CD4-positive, alpha-beta T cell treated with Interleukin-21 for 1 hour (primary cell): ENCODE measurements at regions not wholly inside any gene's neighbourhood (a gene's known extent, or its start where the extent isn't known, plus 50 kb on each side); places are given as distances from the start of the nearest gene placed in this dataset.
"Not testable (repeated sequence)": the region's sequence is repeated elsewhere in the genome, so short reads cannot be mapped to it uniquely, and the experiment has no call there.

Experiments used
- DNase-seq: peaks from one replicate; pipeline ENCODE4 v3.0.0-alpha.2; 2020

- no peak for DNase-seq
Measured at GRCh38 chr11:91624021-91624420, 600.6 kb upstream of the FAT3 start.

- no peak for DNase-seq
Measured at GRCh38 chr11:91608677-91609076, 615.9 kb upstream of the FAT3 start.

- DNase-seq: no peak
Measured at GRCh38 chr11:91596111-91596510, 628.5 kb upstream of the FAT3 start.

- DNase-seq: no peak
Measured at GRCh38 chr11:91591021-91591420, 633.6 kb upstream of the FAT3 start.

- DNase-seq: no peak
Measured at GRCh38 chr11:91587131-91587530, 637.5 kb upstream of the FAT3 start.

- no peak for DNase-seq
Measured at GRCh38 chr11:91585035-91585801, 639.4 kb upstream of the FAT3 start.

GRCh38 chr11:91563176-91563575 is 661.4 kb upstream of the FAT3 start:
- no peak for DNase-seq

GRCh38 chr11:91560434-91560833 is 664.2 kb upstream of the FAT3 start:
- DNase-seq: no peak

- no peak for DNase-seq
Measured at GRCh38 chr11:91538065-91538464, 686.6 kb upstream of the FAT3 start.

- DNase-seq: no peak
Measured at GRCh38 chr11:91536366-91536765, 688.3 kb upstream of the FAT3 start.

GRCh38 chr11:91528965-91529364 is 695.7 kb upstream of the FAT3 start:
- no peak for DNase-seq

GRCh38 chr11:91527380-91528030 is 697.1 kb upstream of the FAT3 start:
- no peak for DNase-seq

- no peak for DNase-seq
Measured at GRCh38 chr11:91513734-91514133, 710.9 kb upstream of the FAT3 start.

- no peak for DNase-seq
Measured at GRCh38 chr11:91497847-91498246, 726.8 kb upstream of the FAT3 start.

- no peak for DNase-seq
Measured at GRCh38 chr11:91495837-91496236, 728.8 kb upstream of the FAT3 start.

- no peak for DNase-seq
Measured at GRCh38 chr11:91489989-91490388, 734.6 kb upstream of the FAT3 start.

- not testable (repeated sequence) for DNase-seq
Measured at GRCh38 chr11:91483956-91484355, 740.7 kb upstream of the FAT3 start.

- DNase-seq: not testable (repeated sequence)
Measured at GRCh38 chr11:91481875-91482274, 742.7 kb upstream of the FAT3 start.

GRCh38 chr11:91470656-91471055 is 754.0 kb upstream of the FAT3 start:
- DNase-seq: no peak

- no peak for DNase-seq
Measured at GRCh38 chr11:91459840-91460239, 764.8 kb upstream of the FAT3 start.

GRCh38 chr11:91446267-91446666 is 778.4 kb upstream of the FAT3 start:
- DNase-seq: no peak

GRCh38 chr11:91435694-91436395 is 788.8 kb upstream of the FAT3 start:
- DNase-seq: no peak

GRCh38 chr11:91433284-91434010 is 791.2 kb upstream of the FAT3 start:
- no peak for DNase-seq
